CD14-positive monocyte (primary cell): ENCODE measurements at regions not wholly inside any gene's neighbourhood (a gene's known extent, or its start where the extent isn't known, plus 50 kb on each side); places are given as distances from the start of the nearest gene placed in this dataset.

Source experiments
- DNase-seq, 3 donors: peaks; one replicate each; pipeline ENCODE4 v3.0.0-alpha.2; 2011 to 2022
- H2AFZ ChIP-seq: 2 replicates; pipeline ENCODE4 v1.6.0; 2012; ENCODE audit warnings: mild to moderate bottlenecking, low read depth, low read length, inconsistent platforms; ENCODE audit not compliant: insufficient read depth, poor library complexity, severe bottlenecking
- H3K27ac ChIP-seq, 2 donors: 1 replicate in 1 of 2; 2 replicates in 1 of 2; pipeline ENCODE4 v1.5.1; 2012 to 2013; ENCODE audit warnings: low read length in 2 of 2, control low read depth in 1 of 2, inconsistent platforms in 1 of 2, low read depth in 1 of 2, mild to moderate bottlenecking in 1 of 2
- H3K27me3 ChIP-seq, 2 donors: one replicate each; pipeline versions ENCODE4 v1.6.0 to v1.6.1; 2011 to 2013; ENCODE audit warnings: low read length in 2 of 2; ENCODE audit not compliant: control insufficient read depth in 2 of 2, insufficient read depth in 2 of 2
- H3K36me3 ChIP-seq, 2 donors: replicated peaks in 1 of 2; 1 replicate in 1 of 2; 2 replicates in 1 of 2; pipeline versions ENCODE4 v1.5.1 to v1.6.1; 2012 to 2013; ENCODE audit warnings: low read length in 2 of 2, control low read depth in 1 of 2, inconsistent platforms in 1 of 2, mild to moderate bottlenecking in 1 of 2; ENCODE audit not compliant: insufficient read depth in 2 of 2, control insufficient read depth in 1 of 2
- H3K4me1 ChIP-seq, 2 donors: 1 replicate in 1 of 2; 2 replicates in 1 of 2; pipeline versions ENCODE4 v1.5.1 to v1.6.1; 2012 to 2013; ENCODE audit warnings: low read length in 2 of 2, control low read depth in 1 of 2, inconsistent platforms in 1 of 2, mild to moderate bottlenecking in 1 of 2, moderate library complexity in 1 of 2; ENCODE audit not compliant: insufficient read depth in 2 of 2, control insufficient read depth in 1 of 2
- H3K4me2 ChIP-seq: replicated peaks from 2 replicates; pipeline ENCODE3; 2012; ENCODE audit warnings: low read length, moderate library complexity, mild to moderate bottlenecking; ENCODE audit not compliant: poor library complexity, severe bottlenecking; ENCODE audit errors: extremely low read depth
- H3K4me3 ChIP-seq, 3 experiments: fragments of 200-600 bp in 1 of 3; sonication (generic) in 1 of 3; replicated peaks in 1 of 3; 1 replicate in 2 of 3; 2 replicates in 1 of 3; pipeline ENCODE4 v1.5.1; 2011 to 2013; ENCODE audit warnings: low read length in 3 of 3, mild to moderate bottlenecking in 3 of 3, control low read depth in 2 of 3, low read depth in 2 of 3, inconsistent platforms in 1 of 3, moderate library complexity in 1 of 3
- H3K79me2 ChIP-seq: 2 replicates; pipeline ENCODE4 v1.6.0; 2012; ENCODE audit warnings: mild to moderate bottlenecking, control low read depth, inconsistent platforms, low read length, moderate library complexity; ENCODE audit not compliant: insufficient read depth
- H3K9ac ChIP-seq: 2 replicates; pipeline ENCODE4 v1.6.0; 2017; ENCODE audit warnings: low read length, mild to moderate bottlenecking; ENCODE audit not compliant: insufficient read depth, poor library complexity, severe bottlenecking
- H3K9me3 ChIP-seq, 2 donors: replicated peaks in 1 of 2; 1 replicate in 1 of 2; 2 replicates in 1 of 2; pipeline versions ENCODE4 v1.5.1 to v1.6.1; 2012 to 2013; ENCODE audit warnings: low read length in 2 of 2, control low read depth in 1 of 2; ENCODE audit not compliant: control insufficient read depth in 1 of 2, insufficient read depth in 1 of 2
- H4K20me1 ChIP-seq: 2 replicates; pipeline ENCODE4 v1.6.0; 2012; ENCODE audit warnings: mild to moderate bottlenecking, low read length, control low read depth, moderate library complexity; ENCODE audit not compliant: insufficient read depth
- H3K27ac Mint-ChIP-seq, 7 donors: one replicate each; pipeline ENCODE4 v1.8.0; 2020; ENCODE audit warnings: mild to moderate bottlenecking in 7 of 7, mixed read lengths in 7 of 7, moderate library complexity in 6 of 7, inconsistent platforms in 2 of 7
- H3K27me3 Mint-ChIP-seq, 3 donors: one replicate each; pipeline ENCODE4 v1.8.0; 2021 to 2022; ENCODE audit warnings: low read depth in 3 of 3, mild to moderate bottlenecking in 3 of 3, mixed read lengths in 3 of 3, moderate library complexity in 3 of 3, inconsistent platforms in 1 of 3
- H3K36me3 Mint-ChIP-seq, 2 donors: one replicate each; pipeline ENCODE4 v1.8.0; 2020; ENCODE audit warnings: mixed read lengths in 2 of 2, inconsistent platforms in 1 of 2, mild to moderate bottlenecking in 1 of 2
- H3K4me1 Mint-ChIP-seq: one replicate; pipeline ENCODE4 v1.8.0; 2020; ENCODE audit warnings: mild to moderate bottlenecking, mixed read lengths
- H3K4me3 Mint-ChIP-seq, 2 donors: one replicate each; pipeline ENCODE4 v1.8.0; 2020; ENCODE audit warnings: mild to moderate bottlenecking in 2 of 2, mixed read lengths in 2 of 2, moderate library complexity in 1 of 2
- H3K9me3 Mint-ChIP-seq, 7 donors: one replicate each; pipeline ENCODE4 v1.8.0; 2020 to 2022; ENCODE audit warnings: mixed read lengths in 7 of 7, mild to moderate bottlenecking in 6 of 7, moderate library complexity in 6 of 7, inconsistent platforms in 2 of 7
- CTCF ChIP-seq: fragments of 200-600 bp; IDR thresholded peaks from one replicate; pipeline ENCODE4 v1.8.0; 2022; ENCODE audit warnings: antibody characterized with exemption, mild to moderate bottlenecking
- WGBS: methylation state at CpG from one replicate; pipeline ENCODE4 v1.1.5; 2013; ENCODE audit warnings: missing lambda C conversion rate; ENCODE audit not compliant: insufficient coverage; 5-methylcytosine and 5-hydroxymethylcytosine counted together
- intact Hi-C, 2 donors: fragments of 100-400 bp; cut with micrococcal nuclease; formaldehyde crosslinking; loops; one replicate each; pipeline versions ENCODE4 v1.15.0 to v1.15.1; 2023

DNA sequence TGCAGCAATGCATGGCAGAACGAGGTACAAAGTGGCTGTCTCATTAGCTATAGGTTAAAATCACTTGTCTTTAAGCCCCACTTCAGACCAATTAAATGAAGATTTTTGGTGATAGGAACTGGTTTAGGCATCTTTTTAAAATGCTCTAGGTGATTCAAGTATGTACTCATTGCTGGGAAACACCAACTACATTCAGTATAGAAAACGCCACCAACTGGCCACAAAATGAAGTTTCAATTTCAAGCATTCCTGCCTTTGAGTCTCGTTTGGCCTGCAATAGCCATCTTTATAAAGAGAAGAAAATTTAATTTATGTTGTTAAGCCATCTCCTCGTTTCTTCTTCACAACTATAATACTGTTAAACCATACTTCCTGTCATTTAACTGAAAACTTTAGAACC, 587.9 kb downstream of the GBE1 start:
- intact Hi-C loops: no loop called here

GRCh38 chr3:81170298-81170697, 591.1 kb downstream of the GBE1 start:
- Mint-ChIP-seq H3K9me3 (peaks cover 2 to 13% (median 7%) of the 10 kb centered on the region in 7 donors), H3K36me3 (no peaks in the 10 kb centered on the region)

More for the DNA sequence above, 587.9 kb downstream of the GBE1 start:
- Histone ChIP-seq H3K9me3 (no peaks in the 10 kb centered on the region), H3K4me1 (no peaks in the 10 kb centered on the region), H3K9ac (no peak overlapping the region), H3K36me3 (no peaks in the 10 kb centered on the region), H3K27ac (no peak overlapping the region), H2AFZ (no peak overlapping the region), H3K27me3 (no peaks in the 10 kb centered on the region), H3K4me2 (no peak overlapping the region), H3K79me2 (no peaks in the 10 kb centered on the region), H3K4me3 (no peak overlapping the region), H4K20me1 (no peaks in the 10 kb centered on the region)
- peaks cover 0 to 6% (median 3%) of the 10 kb centered on the region in 7 donors for H3K9me3 Mint-ChIP-seq
- 20% methylated on average over 1 of the region's 4 CpGs for WGBS
- H3K4me3 Mint-ChIP-seq: no peak overlapping the region
- TF ChIP-seq CTCF: no peak
- no peaks in the 10 kb centered on the region for H3K36me3 Mint-ChIP-seq
- no peaks in the 10 kb centered on the region for H3K27me3 Mint-ChIP-seq
- no peak overlapping the region for H3K27ac Mint-ChIP-seq
- no peak for DNase-seq
- H3K4me1 Mint-ChIP-seq: no peaks in the 10 kb centered on the region

More at GRCh38 chr3:81170298-81170697, 591.1 kb downstream of the GBE1 start:
- Mint-ChIP-seq H3K4me1 (no peaks in the 10 kb centered on the region), H3K27ac (no peak overlapping the region), H3K4me3 (no peak overlapping the region), H3K27me3 (no peaks in the 10 kb centered on the region)
- Histone ChIP-seq H3K27ac (no peak overlapping the region), H2AFZ (no peak overlapping the region), H3K9me3 (no peaks in the 10 kb centered on the region), H3K79me2 (no peaks in the 10 kb centered on the region), H3K36me3 (no peaks in the 10 kb centered on the region), H3K4me3 (no peak overlapping the region), H3K4me2 (no peak overlapping the region), H3K27me3 (no peaks in the 10 kb centered on the region), H3K9ac (no peak overlapping the region), H4K20me1 (no peaks in the 10 kb centered on the region), H3K4me1 (no peaks in the 10 kb centered on the region)
- no peak for TF ChIP-seq CTCF
- no peak for DNase-seq
- intact Hi-C loops: no loop called here
